ENCODE measurements at regions not wholly inside any gene's neighbourhood (a gene's known extent, or its start where the extent isn't known, plus 50 kb on each side); places are given as distances from the start of the nearest gene placed in this dataset.
"Not testable (repeated sequence)": the region's sequence is repeated elsewhere in the genome, so short reads cannot be mapped to it uniquely, and the experiment has no call there.

DNA sequence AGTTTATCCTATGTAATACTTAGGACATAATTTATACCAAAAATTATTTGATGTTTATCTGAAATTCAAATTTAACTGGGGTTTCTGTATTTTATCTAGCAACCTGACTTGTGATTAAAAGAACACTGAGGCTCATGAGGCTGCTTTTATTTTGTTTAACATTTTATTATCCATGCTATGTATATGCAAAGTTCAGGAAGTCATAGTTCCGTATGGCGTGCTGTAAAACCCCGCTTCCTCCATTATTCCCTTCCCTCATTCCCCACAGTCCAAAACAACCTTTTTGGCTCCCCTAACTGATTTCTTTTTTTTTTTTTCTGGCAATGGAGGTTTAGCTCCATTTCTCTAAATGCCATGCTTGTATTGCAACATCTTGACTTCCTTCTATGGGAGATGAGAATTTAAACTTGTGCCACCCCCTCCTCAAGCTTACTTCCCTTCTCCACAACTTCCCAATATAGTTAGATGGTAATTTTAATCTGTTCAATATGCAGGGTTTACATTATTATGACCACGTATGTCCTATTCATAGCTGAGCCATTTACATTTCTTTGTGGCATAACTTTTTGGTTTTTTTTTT is 138.0 kb upstream of the DNAH14 start:
- DNase-seq (ENCODE audit: low spot score): no peak

DNA sequence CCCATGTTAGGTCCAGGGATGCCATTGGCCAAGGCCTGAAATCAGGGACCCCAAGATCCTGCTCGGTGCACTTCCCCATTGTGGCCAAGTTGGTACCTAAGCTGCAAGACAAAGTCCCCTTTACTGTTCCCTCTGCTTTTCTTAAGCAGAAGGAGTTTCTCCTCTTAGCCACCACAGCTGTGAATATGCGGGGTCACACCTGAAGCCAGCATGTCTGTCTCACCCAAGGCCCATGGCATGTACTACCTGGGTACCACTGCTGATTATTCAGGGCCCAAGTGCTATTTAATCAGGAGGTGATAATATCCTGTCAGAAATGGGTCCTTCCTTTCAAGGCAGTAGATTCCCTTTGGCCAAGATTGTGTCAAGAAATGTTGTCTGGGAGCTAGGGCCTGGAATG is 133.9 kb upstream of the DNAH14 start:
- DNase-seq (ENCODE audit: low spot score): no peak

DNA sequence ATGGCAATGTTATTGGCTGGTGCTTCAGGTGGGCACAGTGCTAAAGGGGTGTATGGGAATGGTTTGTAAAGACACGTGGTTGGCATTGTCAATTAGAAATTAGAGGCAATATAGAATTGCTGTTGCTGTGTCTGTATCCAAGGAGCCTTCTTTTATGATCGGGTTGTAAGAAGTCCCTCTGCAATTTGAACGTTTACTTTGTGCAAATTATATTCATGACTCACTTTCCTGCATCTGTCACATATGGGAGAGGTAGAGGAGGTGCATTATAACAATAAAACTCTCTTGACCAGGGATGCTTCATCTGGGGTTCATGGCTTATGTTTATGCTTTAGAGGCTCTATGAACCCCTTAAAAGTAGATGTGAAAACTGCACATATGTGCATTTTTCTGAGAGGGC is 130.4 kb upstream of the DNAH14 start:
- DNase-seq (ENCODE audit: low spot score): no peak

DNA sequence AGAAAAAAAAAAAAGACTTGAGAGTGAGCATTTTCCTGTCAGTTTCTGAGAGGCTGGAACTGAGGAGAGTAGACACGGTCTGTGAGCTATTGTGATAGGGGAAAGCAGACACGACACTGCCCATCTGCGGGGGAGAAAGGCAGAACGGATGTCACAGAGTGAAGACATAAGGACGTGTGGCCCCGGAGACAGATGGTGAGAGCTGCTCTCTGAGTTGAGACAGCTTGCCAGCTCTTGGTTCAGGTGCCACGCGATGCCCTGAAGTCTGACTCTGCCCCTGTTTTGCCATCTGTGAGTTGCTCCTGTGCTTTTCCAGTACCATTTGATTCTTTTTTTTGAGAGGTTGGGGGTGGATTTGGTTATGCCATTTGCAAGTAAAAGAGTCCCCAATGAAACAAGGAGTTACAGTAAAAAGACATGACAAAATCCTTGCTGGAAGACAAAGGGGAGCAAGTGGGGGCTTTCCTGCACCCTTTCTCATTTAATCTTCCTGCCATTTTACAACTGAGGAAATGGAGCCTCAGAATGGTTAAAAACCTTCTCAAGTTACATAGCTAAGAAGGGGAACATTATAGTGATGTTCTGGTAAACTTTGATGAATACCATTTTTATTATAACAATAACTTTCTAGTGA is 128.9 kb upstream of the DNAH14 start:
- DNase-seq (ENCODE audit: low spot score): no peak

DNA sequence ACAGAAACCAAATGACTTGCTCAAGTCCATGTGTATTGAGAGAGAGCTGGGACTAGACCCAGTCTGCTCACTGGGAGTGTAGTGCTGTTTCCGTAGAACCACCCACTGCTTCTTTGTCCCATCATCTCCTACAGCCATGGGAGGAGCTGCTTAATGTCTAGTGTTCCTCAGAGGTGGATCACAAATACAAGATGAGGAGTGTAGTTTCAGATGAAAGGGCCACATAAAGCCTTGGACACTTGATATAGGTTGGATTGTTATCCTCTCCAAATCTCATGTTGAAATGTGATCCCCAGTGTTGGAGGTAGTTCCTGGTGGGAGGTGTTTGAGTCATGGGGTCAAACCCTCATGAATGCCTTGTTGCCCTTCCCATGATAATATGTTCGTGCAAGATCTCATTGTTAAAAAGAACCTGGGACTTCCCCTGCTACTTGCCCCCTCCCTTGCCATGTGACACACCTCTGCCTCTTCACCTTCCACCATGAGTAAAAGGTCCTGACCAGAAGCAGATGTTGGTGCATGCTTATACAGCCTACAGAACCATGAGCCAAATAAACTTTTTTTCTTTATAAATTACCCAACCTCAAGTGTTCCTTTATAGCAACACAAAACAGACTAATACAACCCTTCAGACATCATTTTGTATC is 127.5 kb upstream of the DNAH14 start:
- DNase-seq (ENCODE audit: low spot score): no peak

DNA sequence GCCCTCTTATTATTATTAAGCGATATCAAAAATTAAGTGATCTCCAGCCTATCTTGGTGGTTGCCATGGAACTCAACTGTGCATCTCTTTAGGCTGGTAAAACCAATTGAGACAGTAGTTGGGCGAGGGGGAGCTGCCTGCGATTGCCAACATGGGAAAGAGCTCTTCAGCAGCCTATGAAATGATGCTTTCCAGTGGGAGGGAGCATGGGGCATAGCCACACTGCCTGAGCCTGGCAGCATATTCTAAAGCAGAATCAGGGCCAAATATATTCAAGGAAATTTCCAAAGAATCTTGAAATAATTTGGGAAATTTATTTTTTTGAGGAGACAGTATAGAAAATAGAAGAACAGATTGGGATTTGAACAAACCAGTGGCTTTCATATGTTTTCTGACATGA is 126.9 kb upstream of the DNAH14 start:
- no peak for DNase-seq (ENCODE audit: low spot score)

DNA sequence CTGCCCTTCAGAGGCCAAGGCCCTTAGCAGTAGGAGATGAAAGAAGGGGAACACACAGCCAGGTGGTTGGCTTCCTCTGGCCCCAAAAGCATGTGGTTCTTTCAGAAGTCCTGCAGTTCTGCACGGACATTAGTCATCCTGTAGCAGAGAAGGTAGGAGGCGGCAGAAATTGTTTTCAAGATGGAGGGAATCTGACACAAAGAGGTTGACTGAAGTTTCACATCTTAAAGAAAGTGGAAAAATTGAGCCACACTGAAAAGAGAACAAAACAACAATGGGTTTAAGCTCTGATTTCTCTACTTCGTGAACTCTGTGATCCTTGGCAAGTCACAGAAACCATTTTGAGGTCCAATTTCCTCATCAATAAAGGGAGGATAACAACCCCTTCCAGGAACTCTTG is 125.3 kb upstream of the DNAH14 start:
- no peak for DNase-seq (ENCODE audit: low spot score)

DNA sequence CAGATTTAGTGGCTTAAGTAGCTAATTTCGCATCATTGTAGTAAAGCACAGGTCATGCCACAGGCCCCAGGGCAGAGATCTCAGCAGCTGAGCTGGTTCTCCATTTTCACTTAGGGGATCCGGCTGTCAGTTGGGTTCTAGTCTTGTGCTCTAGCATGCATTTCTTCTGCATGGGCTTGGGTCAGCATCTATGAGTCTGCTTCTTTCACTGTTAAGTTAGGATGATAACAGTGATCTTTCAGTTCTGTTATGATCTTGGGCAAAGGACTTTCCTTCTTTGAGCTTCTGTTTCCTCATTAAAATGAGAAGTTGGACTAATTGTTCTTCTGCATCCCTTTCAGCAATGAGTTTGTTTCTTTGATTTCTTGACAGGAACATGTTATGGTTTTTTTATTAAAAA is 123.6 kb upstream of the DNAH14 start:
- no peak for DNase-seq (ENCODE audit: low spot score)

DNA sequence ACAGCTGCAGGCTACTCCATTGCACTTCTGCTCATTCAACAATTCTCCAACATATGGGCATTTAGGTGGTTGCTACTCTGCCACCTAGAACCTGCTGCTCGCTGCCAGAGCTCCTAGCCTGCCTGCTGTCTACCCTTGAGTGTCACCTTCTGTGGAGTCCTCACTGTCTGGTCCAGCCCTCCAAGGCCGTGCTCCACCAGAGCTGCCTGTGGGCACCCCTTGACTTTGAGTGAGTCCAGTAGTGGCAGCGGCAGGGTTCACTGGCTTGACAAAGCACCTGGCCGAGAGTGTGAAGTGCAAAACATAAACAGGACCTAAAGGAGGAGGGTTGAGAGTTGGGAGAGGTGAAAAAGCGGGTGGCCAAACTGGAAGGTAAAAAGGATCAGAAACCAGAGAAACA is 120.3 kb upstream of the DNAH14 start:
- DNase-seq (ENCODE audit: low spot score): no peak

DNA sequence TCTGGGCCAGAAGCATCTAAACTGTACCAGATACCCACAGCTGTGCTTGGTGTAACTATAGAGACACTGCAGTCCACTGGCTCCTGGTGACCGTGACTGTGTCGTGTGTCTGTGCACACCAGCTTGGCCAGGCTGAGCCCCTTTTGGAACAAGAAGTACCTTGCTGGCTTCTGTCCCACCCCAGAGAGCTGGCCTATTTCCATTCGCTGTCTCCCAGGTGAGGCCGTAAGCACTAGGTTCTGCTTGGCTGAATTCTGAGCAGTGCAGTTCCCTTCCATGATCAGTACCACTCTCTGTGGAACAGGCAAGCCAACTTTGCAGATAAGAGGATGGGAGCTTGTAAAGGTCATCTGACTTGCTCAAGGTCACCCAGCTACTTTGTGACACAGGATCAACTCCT is 119.9 kb upstream of the DNAH14 start:
- DNase-seq (ENCODE audit: low spot score): no peak

DNA sequence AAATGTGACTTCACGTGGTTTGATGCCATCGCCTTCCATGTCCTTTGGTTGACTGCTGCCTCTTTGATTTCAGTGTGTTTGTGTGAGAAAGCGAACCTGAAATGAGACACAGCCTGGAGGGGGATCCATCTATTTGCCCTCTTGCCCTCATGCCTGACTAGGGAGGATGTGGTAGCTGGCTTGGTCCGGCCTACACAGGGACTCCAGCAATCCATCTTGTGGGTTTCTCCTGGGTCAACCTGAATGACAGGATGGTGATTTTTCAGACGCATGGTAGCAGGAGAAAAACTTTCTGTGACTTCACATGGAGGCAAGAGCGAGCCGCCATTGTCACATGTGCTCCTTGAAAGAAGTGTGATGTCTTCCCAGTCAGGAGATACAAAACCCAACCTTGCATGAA is 117.9 kb upstream of the DNAH14 start:
- no peak for DNase-seq (ENCODE audit: low spot score)

DNA sequence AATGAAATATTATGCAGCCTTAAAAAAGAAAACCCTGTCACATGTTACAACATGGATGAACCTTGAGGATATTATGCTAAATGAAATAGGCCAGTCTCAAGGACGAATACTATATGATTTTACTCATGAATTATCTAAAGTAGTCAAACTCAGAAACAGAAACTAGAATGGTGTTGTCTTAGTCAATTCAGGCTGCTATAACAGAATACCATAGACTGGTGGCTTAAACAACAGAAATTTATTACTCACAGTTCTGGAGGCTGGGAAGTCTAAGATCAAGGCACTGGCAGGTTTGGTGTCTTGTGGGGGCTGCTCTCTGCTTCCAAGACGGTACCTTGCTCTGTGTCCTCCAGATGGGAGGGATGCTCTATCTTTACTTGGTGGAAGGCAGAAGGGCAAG is 113.8 kb upstream of the DNAH14 start:
- no peak for DNase-seq (ENCODE audit: low spot score)

DNA sequence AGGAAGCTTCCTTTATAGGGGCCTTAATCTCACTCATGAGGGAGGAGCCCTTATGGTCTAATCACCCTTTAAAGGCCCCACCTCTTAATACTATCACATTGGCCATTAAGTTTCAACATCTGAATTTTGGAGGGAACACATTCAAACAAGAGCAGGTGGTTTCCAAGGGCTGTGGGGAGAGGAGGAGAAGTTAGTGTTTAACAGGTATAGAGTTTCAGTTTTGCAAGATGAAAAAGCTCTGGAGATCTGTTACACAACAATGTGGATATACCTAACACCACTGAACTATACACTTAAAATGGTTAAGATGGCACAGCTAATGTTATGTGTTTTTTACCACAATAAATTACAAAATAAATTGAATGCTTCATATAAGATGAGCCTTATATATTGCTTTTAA is 113.4 kb upstream of the DNAH14 start:
- no peak for DNase-seq (ENCODE audit: low spot score)

DNA sequence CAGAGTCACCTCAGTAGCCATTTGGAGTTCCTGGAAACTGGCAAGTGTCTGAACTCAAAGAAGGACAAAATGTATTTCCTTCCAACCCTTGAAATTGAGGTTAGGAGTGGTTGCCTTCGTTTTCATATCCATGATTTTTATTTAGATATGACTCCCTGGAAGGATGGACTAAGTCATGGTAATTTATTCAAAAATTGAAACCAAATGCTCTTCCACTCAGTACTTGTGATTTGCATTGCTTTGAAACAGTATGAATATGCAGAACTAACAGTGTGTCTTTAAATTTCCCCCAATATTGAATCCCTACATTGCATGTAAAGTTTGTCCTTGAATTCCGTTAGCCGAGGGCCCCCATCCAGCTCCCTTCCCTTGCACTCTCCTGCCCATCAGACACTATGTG is 112.1 kb upstream of the DNAH14 start:
- no peak for DNase-seq (ENCODE audit: low spot score)

DNA sequence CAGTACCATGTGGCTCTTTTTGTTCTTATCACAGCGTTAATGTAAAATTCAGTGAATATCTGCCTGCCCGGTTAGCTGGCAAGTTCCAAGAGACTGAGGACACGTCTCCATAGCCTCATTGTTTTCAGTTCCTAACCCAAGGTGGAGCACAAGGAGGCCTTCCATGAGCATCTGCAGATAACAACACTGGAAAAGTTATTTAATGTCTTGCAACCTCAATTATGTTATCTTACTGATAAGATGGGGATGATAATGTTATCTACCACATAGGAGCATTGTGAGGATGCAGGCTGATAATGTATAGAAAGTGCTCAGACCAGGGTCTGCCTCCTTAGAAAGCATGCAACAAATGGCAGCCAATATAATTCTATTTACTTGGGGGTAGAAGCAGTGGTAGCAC is 109.6 kb upstream of the DNAH14 start:
- DNase-seq (ENCODE audit: low spot score): no peak

DNA sequence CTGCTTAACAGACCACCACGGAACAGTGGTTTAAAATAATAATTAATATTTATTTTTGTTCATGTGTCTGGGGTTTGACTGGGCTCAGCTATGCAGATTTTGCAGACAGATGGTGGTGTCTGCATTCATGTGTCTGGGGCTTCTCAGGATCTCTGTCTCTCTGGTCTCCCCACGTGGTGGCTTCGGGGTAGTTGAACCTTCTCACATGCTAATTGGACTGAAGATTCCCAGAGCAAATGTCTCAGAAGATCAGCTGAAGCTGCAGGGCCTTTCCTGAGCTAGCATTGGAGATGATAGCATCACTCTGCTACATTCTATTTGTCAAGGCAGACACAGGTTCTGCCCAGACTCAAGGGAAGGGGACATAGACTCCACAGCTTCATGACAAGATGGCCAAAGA is 109.1 kb upstream of the DNAH14 start:
- no peak for DNase-seq (ENCODE audit: low spot score)

DNA sequence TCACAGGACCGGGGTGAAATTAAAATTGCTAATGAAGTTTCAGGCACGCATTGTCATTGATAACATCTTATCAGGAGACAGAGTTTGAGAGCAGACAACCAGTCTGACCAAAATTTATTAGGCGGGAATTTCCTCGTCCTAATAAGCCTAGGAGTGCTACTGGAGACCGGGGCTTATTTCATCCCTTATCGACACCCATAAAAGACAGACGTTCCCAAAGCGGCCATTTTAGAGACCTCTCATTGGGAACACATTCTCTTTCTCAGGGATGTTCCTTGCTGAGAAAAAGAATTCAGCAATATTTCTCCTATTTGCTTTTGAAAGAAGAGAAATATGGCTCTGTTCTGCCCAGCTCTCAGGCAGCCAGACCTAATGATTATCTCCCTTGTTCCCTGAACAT is 107.7 kb upstream of the DNAH14 start:
- DNase-seq (ENCODE audit: low spot score): not testable (repeated sequence)

DNA sequence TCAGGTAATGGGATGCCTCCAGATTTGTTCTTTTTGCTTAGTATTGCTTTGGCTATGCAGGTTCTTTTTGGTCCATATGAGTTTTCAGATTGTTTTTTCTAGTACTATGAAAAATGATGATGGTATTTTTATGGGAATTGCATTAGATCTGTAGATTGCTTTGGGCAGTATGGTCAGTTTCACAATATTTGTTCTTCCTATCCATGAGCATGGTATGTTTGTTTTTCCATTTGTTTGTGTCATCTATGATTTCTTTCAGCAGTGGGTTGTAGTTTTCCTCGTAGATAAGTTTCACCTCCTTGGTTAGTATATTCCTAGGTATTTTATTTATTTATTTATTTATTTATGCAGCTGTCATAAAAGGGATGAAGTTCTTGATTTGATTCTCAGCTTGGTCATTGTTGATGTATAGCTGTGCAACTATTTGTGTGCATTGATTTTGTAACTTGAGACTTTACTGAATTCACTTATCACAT is 103.9 kb upstream of the DNAH14 start:
- no peak for DNase-seq (ENCODE audit: low spot score)

DNA sequence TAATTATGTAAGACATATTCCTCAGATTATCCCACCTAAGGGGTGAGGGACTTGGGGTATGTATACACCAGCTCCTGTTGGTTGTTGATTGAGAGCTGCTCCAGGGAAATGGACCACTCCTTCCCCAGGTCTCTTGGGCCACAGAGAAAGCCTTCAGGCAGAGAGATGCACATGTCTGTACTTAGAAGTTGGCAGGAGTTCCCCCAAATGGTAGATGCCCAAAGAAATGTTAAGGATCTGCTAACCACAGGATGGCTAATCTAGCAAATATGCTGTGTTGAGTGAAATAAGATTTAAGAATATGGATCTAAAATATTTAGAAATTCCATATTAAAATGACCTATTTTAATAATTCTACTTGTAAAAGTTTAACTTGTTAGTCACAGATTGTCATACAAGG is 100.8 kb upstream of the DNAH14 start:
- DNase-seq (ENCODE audit: low spot score): no peak

DNA sequence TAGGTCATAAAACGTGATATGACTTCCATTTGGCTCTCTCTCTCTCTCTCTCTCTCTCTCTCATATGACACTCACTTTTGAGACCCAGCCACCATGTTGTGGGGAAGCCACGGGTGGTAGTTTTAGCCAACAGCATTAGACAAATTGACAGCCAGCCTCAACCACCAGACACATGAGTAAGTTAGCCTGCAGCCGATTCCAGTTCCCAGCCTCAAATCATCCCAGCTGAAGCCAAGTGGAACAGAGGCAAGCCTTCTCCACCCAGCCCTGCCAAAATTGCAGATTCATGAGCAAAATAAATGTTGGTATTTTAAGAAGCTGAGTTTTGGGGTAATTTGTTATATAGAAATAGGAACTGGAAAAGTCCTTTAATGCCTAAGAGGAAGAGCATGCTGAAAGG is 98.0 kb upstream of the DNAH14 start:
- DNase-seq (ENCODE audit: low spot score): no peak

DNA sequence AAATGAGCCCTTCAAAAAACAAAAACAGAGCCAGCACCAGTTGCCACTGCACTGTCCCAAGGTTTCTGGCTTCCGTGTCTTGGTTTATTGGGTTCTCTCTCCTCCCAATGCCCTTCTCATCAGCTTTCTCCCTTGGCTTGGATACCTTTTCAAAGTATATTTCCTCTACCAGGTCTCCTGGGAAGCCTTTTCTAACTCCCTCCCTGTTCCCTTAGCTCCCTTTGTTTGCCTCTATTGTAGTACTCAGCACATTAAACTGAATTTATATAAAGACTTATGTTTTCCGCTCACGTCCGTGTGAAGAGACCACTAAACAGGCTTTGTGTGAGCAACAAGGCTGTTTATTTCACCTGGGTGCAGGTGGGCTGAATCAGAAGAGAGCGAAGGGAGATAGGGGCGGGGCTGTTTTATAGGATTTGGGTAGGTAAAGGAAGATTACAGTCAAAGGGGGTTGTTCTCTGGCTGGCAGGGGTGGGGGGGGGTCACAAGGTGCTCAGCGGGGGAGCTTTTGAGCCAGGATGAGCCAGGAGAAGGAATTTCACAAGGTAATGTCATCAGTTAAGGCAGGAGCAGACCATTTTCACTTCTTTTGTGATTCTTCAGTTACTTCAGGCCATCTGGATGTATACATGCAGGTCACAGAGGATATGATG is 89.7 kb upstream of the DNAH14 start:
- not testable (repeated sequence) for DNase-seq (ENCODE audit: low spot score)

DNA sequence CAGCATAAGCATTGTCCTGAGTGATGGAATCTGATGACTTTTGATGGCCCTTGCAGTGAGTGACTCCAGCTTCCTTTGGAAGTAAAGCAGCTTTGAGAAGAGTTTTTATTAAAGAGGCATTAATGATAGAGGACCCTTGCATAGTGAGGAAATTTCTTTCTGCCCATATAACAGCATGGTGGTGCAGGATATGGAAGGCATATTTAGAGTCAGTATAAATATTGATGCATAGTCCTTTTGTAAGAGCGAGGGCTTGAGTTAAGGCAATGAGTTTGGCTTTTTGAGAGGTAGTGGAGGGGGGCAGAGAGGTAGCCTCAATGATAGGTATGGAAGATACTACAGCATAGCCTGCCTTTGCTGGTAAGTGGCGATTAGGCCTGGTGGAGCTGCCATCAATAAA is 87.7 kb upstream of the DNAH14 start:
- DNase-seq (ENCODE audit: low spot score): not testable (repeated sequence)
